ENCODE measurements at regions not wholly inside any gene's neighbourhood (a gene's known extent, or its start where the extent isn't known, plus 50 kb on each side); places are given as distances from the start of the nearest gene placed in this dataset.

DNA sequence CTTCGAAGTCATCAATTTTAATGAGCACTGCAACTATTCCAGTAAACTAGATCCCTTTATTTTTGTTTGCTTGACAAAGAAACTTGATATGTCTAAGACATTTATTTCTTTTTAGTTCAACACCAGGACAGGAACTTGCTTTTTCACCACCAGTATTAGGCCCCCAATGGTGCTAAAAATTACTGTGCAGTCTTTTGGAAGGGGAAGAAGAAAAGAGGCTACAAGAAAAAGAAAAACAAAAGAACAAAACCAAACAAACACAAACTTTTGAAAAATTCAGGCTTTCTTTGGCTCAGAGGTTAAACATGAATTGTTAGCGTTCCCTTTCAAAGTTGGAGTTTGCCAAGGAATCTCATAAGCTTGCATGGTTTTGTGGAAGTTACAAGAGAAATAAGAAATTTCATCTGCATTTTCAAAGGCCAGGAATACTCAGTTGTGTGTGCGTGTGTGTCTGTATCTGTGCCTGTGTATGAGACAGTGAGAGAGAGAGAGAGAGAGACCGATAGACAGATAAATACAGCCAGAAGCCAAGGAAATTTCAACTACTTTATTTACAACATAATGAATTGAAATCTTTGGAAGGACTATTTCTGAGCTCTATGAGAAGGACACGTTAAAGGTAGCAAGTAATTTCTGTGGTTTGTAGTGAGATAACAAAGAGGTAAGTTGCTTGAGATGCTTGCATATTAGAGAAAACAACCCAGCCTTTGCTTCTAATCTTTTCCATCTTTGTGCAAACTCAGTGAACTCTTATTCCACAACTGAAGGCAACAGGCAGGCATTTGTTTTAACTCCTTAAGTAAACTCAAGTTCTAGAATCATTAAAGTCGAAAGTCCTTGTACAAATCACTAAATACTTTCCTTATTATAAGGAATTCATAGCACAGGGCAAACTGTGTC lies 171.0 kb upstream of the CITED2 start (continued):
- TF ChIP-seq, protein P1, sequence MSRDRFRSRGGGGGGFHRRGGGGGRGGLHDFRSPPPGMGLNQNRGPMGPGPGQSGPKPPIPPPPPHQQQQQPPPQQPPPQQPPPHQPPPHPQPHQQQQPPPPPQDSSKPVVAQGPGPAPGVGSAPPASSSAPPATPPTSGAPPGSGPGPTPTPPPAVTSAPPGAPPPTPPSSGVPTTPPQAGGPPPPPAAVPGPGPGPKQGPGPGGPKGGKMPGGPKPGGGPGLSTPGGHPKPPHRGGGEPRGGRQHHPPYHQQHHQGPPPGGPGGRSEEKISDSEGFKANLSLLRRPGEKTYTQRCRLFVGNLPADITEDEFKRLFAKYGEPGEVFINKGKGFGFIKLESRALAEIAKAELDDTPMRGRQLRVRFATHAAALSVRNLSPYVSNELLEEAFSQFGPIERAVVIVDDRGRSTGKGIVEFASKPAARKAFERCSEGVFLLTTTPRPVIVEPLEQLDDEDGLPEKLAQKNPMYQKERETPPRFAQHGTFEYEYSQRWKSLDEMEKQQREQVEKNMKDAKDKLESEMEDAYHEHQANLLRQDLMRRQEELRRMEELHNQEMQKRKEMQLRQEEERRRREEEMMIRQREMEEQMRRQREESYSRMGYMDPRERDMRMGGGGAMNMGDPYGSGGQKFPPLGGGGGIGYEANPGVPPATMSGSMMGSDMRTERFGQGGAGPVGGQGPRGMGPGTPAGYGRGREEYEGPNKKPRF (IDR thresholded peaks at IDR 0.05; ENCODE audit: low read depth, low read length), result no peak
- no peak for TF ChIP-seq ZC3H11A (IDR thresholded peaks at IDR 0.05; ENCODE audit: low read depth, low read length)
- no peak for TF ChIP-seq BRCA1 (IDR thresholded peaks at IDR 0.05)
- TF ChIP-seq BRCA1 (CRISPR knock-in tag; IDR thresholded peaks at IDR 0.05), result no peak
- no peak for TF ChIP-seq ATF3 (IDR thresholded peaks at IDR 0.05)
- TF ChIP-seq ATF3 (CRISPR knock-in tag; conservative IDR thresholded peaks at IDR 0.05), result no peak
- no peak for TF ChIP-seq ZNF217 (CRISPR knock-in tag; IDR thresholded peaks at IDR 0.05)
- TF ChIP-seq, protein P2, sequence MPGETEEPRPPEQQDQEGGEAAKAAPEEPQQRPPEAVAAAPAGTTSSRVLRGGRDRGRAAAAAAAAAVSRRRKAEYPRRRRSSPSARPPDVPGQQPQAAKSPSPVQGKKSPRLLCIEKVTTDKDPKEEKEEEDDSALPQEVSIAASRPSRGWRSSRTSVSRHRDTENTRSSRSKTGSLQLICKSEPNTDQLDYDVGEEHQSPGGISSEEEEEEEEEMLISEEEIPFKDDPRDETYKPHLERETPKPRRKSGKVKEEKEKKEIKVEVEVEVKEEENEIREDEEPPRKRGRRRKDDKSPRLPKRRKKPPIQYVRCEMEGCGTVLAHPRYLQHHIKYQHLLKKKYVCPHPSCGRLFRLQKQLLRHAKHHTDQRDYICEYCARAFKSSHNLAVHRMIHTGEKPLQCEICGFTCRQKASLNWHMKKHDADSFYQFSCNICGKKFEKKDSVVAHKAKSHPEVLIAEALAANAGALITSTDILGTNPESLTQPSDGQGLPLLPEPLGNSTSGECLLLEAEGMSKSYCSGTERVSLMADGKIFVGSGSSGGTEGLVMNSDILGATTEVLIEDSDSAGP (CRISPR knock-in tag; IDR thresholded peaks at IDR 0.05), result no peak
- no peak for TF ChIP-seq GTF2E2 (tag; IDR thresholded peaks at IDR 0.05)
- TF ChIP-seq FOXK2 (conservative IDR thresholded peaks at IDR 0.05 in 1 of 2, IDR thresholded peaks at IDR 0.05 in 1 of 2; ENCODE audit: low read depth in 2 of 2), result peak in 1 of 2 experiments; percentile 45; a peak in 2 of 4 replicates
- no peak for TF ChIP-seq BACH1 (tag; IDR thresholded peaks at IDR 0.05)
- TF ChIP-seq FOXO4 (CRISPR knock-in tag; IDR thresholded peaks at IDR 0.05), result no peak
- no peak for TF ChIP-seq TCF3 (CRISPR knock-in tag; IDR thresholded peaks at IDR 0.05)
- no peak for TF ChIP-seq RFX1 (IDR thresholded peaks at IDR 0.05)
- no peak for TF ChIP-seq HBP1 (CRISPR knock-in tag; IDR thresholded peaks at IDR 0.05)
- TF ChIP-seq SLC30A9 (CRISPR knock-in tag; IDR thresholded peaks at IDR 0.05), result no peak
- TF ChIP-seq PHB2 (IDR thresholded peaks at IDR 0.05; ENCODE audit: low read depth), result no peak
- TF ChIP-seq ZNF280A (IDR thresholded peaks at IDR 0.05; ENCODE audit: low read depth, partially characterized antibody), result no peak
- no peak for TF ChIP-seq NFYB (IDR thresholded peaks at IDR 0.05; ENCODE audit: extremely low read depth, insufficient read length)

Measured in K562 (cell line).